DMS53 treated with DMSO at 0.1 percent for 48 hours (cell line): ENCODE measurements at regions not wholly inside any gene's neighbourhood (a gene's known extent, or its start where the extent isn't known, plus 50 kb on each side); places are given as distances from the start of the nearest gene placed in this dataset.

Experiments used
- DNase-seq: peaks from one replicate; lab custom pipeline; 2025; ENCODE audit not compliant: unreplicated experiment; lab: John Stamatoyannopoulos, UW

- DNase-seq: no peak
Measured at GRCh38 chr10:78898341-78899097, 170.2 kb upstream of the ZMIZ1 start.

- DNase-seq: no peak
Measured at GRCh38 chr10:78899098-78899754, 169.5 kb upstream of the ZMIZ1 start.

GRCh38 chr10:78899996-78900714 is 168.6 kb upstream of the ZMIZ1 start:
- DNase-seq: no peak

- DNase-seq: no peak
Measured at GRCh38 chr10:78900715-78901430, 167.9 kb upstream of the ZMIZ1 start.

GRCh38 chr10:78901694-78902093 is 167.1 kb upstream of the ZMIZ1 start:
- DNase-seq: no peak

GRCh38 chr10:78902815-78903214 is 166.0 kb upstream of the ZMIZ1 start:
- no peak for DNase-seq

GRCh38 chr10:78903341-78903940 is 165.3 kb upstream of the ZMIZ1 start:
- DNase-seq: no peak

- no peak for DNase-seq
Measured at GRCh38 chr10:78904196-78904595, 164.6 kb upstream of the ZMIZ1 start.

GRCh38 chr10:78905015-78905956 is 163.5 kb upstream of the ZMIZ1 start:
- no peak for DNase-seq

GRCh38 chr10:78905957-78906308 is 162.8 kb upstream of the ZMIZ1 start:
- no peak for DNase-seq

GRCh38 chr10:78906734-78907390 is 161.9 kb upstream of the ZMIZ1 start:
- DNase-seq: no peak

- no peak for DNase-seq
Measured at GRCh38 chr10:78907551-78908211, 161.1 kb upstream of the ZMIZ1 start.

GRCh38 chr10:78909221-78909620 is 159.5 kb upstream of the ZMIZ1 start:
- no peak for DNase-seq

GRCh38 chr10:78910021-78910420 is 158.7 kb upstream of the ZMIZ1 start:
- DNase-seq: no peak

- DNase-seq: no peak
Measured at GRCh38 chr10:78910476-78910875, 158.3 kb upstream of the ZMIZ1 start.

GRCh38 chr10:78910886-78911285 is 157.9 kb upstream of the ZMIZ1 start:
- DNase-seq: no peak

GRCh38 chr10:78911533-78912340 is 157.0 kb upstream of the ZMIZ1 start:
- no peak for DNase-seq
